GM12875 (cell line): ENCODE measurements at regions not wholly inside any gene's neighbourhood (a gene's known extent, or its start where the extent isn't known, plus 50 kb on each side); places are given as distances from the start of the nearest gene placed in this dataset.

Experiments used
- H3K4me3 ChIP-seq: one replicate; pipeline ENCODE4 v1.5.1; 2011; ENCODE audit warnings: low read depth, low read length, control low read depth
- CTCF ChIP-seq: IDR thresholded peaks from 2 replicates; pipeline ENCODE4 v1.5.1; 2011; ENCODE audit warnings: low read depth, mild to moderate bottlenecking, control low read depth, inconsistent platforms, low read length, moderate library complexity, borderline replicate concordance; ENCODE audit not compliant: insufficient read depth

- no peak for TF ChIP-seq CTCF
- H3K4me3 ChIP-seq, result no peak overlapping the region
Observed at GRCh38 chr13:104309431-104309830, 1243.2 kb upstream of the SLC10A2 start.

DNA sequence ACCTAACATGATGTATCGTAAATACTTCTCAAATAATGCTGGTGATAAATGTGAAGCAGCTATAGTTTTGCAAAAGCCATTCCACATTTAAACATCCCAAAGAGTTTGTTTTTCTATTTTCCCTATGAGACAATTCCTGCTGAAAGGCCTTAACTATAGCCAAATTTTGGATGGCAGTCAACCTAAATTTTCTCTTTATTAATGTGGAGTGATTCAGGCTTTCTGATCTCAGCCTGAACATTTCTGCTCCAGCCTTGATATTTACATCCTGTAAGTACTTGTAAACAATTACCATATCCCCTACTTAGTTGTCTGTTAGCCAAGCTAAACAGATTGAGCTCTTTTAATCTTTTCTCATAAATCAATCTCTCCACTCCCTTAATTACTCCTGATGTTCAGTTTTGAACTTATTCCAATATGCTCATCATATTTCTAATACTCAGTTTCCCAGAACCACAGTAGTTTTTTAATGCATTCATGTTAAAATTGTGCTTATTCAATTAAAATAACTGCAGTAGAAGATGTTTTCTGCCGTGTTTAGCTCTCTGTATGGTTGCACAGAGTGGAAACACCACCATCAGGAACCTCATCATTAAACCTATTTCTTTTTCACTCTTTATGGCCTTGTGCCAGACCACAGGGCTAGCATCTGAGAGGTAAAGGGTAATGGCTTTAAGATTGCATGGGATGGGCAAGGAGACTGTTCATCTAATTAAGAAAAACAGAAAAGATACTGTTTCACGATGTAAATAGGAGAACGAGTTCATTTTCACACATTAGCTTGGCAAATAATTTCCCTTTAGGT, 1235.2 kb upstream of the SLC10A2 start:
- H3K4me3 ChIP-seq, result no peak overlapping the region
- no peak for TF ChIP-seq CTCF

GRCh38 chr13:104297075-104297474, 1230.9 kb upstream of the SLC10A2 start:
- no peak for TF ChIP-seq CTCF
- no peak overlapping the region for H3K4me3 ChIP-seq

GRCh38 chr13:104296286-104296685, 1230.1 kb upstream of the SLC10A2 start:
- H3K4me3 ChIP-seq, result no peak overlapping the region
- no peak for TF ChIP-seq CTCF

- no peak for TF ChIP-seq CTCF
- H3K4me3 ChIP-seq, result no peak overlapping the region
Observed at GRCh38 chr13:104295537-104295936, 1229.3 kb upstream of the SLC10A2 start.

GRCh38 chr13:104289400-104289799, 1223.2 kb upstream of the SLC10A2 start:
- no peak overlapping the region for H3K4me3 ChIP-seq
- TF ChIP-seq CTCF, result no peak

- H3K4me3 ChIP-seq, result no peak overlapping the region
- no peak for TF ChIP-seq CTCF
Observed at GRCh38 chr13:104288496-104288895, 1222.3 kb upstream of the SLC10A2 start.
